ENCODE measurements at regions not wholly inside any gene's neighbourhood (a gene's known extent, or its start where the extent isn't known, plus 50 kb on each side); places are given as distances from the start of the nearest gene placed in this dataset.

- no peak for DNase-seq (ENCODE audit: low read depth)
Measured at GRCh38 chr3:30069056-30069455, 537.3 kb upstream of the TGFBR2 start.

GRCh38 chr3:30073040-30073439, 533.4 kb upstream of the TGFBR2 start:
- DNase-seq (ENCODE audit: low read depth) = no peak

- DNase-seq (ENCODE audit: low read depth) = no peak
Measured at GRCh38 chr3:30073622-30074021, 532.8 kb upstream of the TGFBR2 start.

GRCh38 chr3:30075514-30075913, 530.9 kb upstream of the TGFBR2 start:
- DNase-seq (ENCODE audit: low read depth) = no peak

GRCh38 chr3:30076899-30077298, 529.5 kb upstream of the TGFBR2 start:
- DNase-seq (ENCODE audit: low read depth) = no peak

GRCh38 chr3:30077746-30078145, 528.7 kb upstream of the TGFBR2 start:
- DNase-seq (ENCODE audit: low read depth) = no peak

- DNase-seq (ENCODE audit: low read depth) = no peak
Measured at GRCh38 chr3:30078736-30079135, 527.7 kb upstream of the TGFBR2 start.

GRCh38 chr3:30081904-30082303, 524.5 kb upstream of the TGFBR2 start:
- DNase-seq (ENCODE audit: low read depth) = no peak

GRCh38 chr3:30082652-30083051, 523.7 kb upstream of the TGFBR2 start:
- no peak for DNase-seq (ENCODE audit: low read depth)

- DNase-seq (ENCODE audit: low read depth) = no peak
Measured at GRCh38 chr3:30083315-30083714, 523.1 kb upstream of the TGFBR2 start.

GRCh38 chr3:30084316-30084715, 522.1 kb upstream of the TGFBR2 start:
- DNase-seq (ENCODE audit: low read depth) = no peak

- DNase-seq (ENCODE audit: low read depth) = no peak
Measured at GRCh38 chr3:30084971-30085403, 521.4 kb upstream of the TGFBR2 start.

GRCh38 chr3:30085486-30085885, 520.9 kb upstream of the TGFBR2 start:
- DNase-seq (ENCODE audit: low read depth) = no peak

GRCh38 chr3:30091686-30092085, 514.7 kb upstream of the TGFBR2 start:
- DNase-seq (ENCODE audit: low read depth) = no peak

- DNase-seq (ENCODE audit: low read depth) = no peak
Measured at GRCh38 chr3:30097022-30097650, 509.3 kb upstream of the TGFBR2 start.

- DNase-seq (ENCODE audit: low read depth) = no peak
Measured at GRCh38 chr3:30098243-30098642, 508.2 kb upstream of the TGFBR2 start.

GRCh38 chr3:30098653-30099455, 507.5 kb upstream of the TGFBR2 start:
- no peak for DNase-seq (ENCODE audit: low read depth)

- DNase-seq (ENCODE audit: low read depth) = no peak
Measured at GRCh38 chr3:30102356-30102755, 504.0 kb upstream of the TGFBR2 start.

- DNase-seq (ENCODE audit: low read depth) = no peak
Measured at GRCh38 chr3:30103186-30103585, 503.2 kb upstream of the TGFBR2 start.

GRCh38 chr3:30107531-30107930, 498.9 kb upstream of the TGFBR2 start:
- no peak for DNase-seq (ENCODE audit: low read depth)

- no peak for DNase-seq (ENCODE audit: low read depth)
Measured at GRCh38 chr3:30112411-30112810, 494.0 kb upstream of the TGFBR2 start.

- DNase-seq (ENCODE audit: low read depth) = no peak
Measured at GRCh38 chr3:30112902-30113484, 493.4 kb upstream of the TGFBR2 start.

GRCh38 chr3:30113906-30114305, 492.5 kb upstream of the TGFBR2 start:
- DNase-seq (ENCODE audit: low read depth) = no peak
